ENCODE measurements at regions not wholly inside any gene's neighbourhood (a gene's known extent, or its start where the extent isn't known, plus 50 kb on each side); places are given as distances from the start of the nearest gene placed in this dataset.
A peak's percentile ranks its signal among the peaks of the same experiment; 100 is the strongest.
"Not testable (repeated sequence)": the region's sequence is repeated elsewhere in the genome, so short reads cannot be mapped to it uniquely, and the experiment has no call there.

DNA sequence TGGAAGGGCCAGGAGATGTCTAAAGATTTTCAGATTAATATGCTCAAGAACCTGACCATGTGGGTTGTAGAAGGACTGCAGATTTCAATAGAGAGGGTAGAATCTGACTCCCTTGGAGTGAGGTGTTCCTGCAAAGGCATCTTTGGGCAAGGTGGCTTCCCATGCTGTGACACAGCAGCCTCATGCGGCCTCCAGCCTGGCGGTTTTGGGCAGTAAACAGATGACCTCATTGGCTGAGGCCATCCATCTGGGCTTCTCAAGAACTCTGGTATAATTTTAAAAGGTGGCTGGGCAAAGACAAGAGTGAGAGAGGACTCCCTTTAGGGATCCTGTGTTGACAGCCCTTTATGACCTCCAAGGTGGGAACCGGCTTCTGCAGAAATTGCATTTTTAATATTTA lies 90.3 kb upstream of the ERCC6L2 start:
- peak; percentile 17 for DNase-seq (ENCODE audit: low read depth, low spot score)

DNA sequence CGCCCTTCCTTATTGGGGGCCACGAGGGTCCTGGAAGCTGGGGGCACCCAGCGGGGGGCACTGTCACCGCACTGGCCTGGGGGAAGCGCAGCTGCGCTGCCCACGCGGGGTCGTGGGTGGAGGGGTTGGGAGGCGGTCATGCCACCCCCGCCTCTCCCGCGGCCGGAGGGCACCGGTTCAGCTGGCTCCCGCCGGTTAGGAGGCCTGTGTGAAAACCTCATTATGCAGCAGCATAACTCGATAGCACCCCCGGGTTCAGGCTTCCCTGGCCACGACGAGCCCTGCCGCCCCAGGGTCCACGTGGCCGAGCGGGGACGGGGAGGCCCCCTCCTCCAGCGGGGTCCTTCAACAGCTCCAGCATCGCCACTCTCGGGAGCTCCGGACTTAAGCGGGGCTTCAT lies 91.2 kb upstream of the ERCC6L2 start:
- no peak for DNase-seq (ENCODE audit: low read depth, low spot score)

GRCh38 chr9:95783426-95783975 lies 92.0 kb upstream of the ERCC6L2 start:
- DNase-seq (ENCODE audit: low read depth, low spot score) = peak; percentile 75

DNA sequence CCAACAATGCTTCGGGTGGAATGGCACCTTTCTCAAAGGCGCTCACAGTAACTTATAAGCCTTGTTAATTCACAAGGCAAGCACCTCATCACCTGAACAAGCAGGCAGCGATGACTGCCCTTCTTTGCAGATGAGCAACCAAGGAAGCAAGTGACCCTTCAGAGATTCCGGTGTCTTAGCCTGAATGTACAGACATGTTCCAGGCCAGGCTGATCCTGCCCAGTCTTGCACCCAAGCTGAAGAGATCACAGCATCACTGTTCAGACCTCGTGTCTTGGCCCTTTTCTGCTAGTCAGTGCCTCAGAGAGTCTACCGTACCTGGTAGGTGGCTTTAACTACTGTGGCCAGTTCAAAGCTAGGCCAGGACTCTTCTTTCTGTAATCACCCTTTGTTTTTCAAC lies 94.7 kb upstream of the ERCC6L2 start:
- no peak for DNase-seq (ENCODE audit: low read depth, low spot score)

DNA sequence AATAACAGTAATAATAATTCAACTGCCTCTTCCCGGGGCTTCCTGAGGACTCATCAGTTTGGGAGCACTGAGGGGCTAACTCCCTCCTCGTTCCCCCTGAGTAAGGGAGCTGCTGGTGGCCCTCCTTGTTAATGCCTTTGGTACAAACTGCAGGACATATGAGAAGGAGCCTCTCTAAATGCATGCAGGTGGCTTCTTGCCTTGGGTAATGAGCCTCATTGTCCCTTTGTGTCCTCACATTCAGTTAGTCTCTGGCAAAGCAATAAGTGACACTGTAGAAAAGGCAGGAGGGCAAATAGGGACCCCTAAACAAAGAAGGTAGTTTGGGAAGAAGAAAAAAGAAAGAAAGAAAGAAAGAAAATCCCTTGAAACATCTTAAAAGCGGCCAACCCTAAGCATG lies 95.4 kb upstream of the ERCC6L2 start:
- DNase-seq (ENCODE audit: low read depth, low spot score) = no peak

GRCh38 chr9:95779597-95779996 lies 95.9 kb upstream of the ERCC6L2 start:
- not testable (repeated sequence) for DNase-seq (ENCODE audit: low read depth, low spot score)

DNA sequence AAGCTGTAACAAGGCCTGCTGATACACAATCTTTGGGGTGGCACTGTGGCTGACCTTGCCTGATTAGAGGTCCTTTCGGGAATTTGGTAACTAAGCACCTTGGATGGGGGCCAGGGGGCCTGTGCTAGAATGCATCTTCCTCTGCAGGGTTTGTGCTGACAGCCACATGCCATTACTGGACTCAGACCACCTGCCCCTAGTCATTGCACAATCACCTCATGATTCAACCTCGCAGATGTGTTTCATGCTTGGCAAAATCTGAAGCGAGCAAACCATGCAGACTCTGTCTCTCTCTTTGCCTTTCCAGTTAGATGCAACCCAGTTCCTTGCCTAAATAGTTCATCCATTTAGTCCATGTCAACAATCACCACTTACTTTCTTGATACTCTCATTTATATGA lies 96.5 kb upstream of the ERCC6L2 start:
- peak; percentile 30 for DNase-seq (ENCODE audit: low read depth, low spot score)

- DNase-seq (ENCODE audit: low read depth, low spot score) = no peak
Observed at GRCh38 chr9:95777136-95777535, 98.4 kb upstream of the ERCC6L2 start.

DNA sequence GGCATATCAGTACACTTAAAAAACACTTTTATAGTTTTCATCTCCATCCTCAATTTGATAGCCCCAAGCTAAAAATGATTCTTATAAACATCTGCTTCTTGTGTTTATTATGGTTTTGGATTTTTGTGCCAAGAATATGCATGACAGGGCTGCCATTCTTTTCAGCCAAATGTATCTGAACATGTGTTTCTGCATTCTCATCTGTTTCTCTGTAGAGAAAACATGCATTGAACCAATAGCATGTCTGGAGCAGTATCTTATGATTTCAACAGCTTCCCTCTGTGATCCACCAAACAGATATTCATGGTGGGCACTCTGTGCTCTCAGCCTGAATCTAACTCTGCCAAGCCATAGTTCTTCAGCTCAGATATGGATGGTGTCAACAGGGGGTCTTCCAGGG lies 99.3 kb upstream of the ERCC6L2 start:
- no peak for DNase-seq (ENCODE audit: low read depth, low spot score)

DNA sequence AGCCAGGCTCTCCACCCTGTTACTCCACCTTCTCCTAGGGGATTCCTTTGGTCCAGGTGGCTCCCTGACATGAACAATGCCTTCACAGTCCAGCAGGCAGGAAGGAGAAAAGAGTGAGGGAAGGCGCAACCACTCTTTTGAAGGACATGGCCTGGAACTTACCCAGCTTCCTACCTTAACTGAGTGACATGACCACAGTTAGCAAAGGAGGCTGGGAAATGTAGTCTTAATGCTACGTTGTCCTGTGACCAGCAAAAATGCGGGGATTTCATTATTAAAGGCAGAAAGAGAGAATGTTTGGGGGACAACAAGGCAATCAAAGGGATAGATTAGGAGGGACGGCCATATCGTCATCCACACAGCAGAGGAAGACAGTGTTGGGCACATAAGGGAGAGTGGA lies 100.3 kb upstream of the ERCC6L2 start:
- DNase-seq (ENCODE audit: low read depth, low spot score) = no peak

GRCh38 chr9:95773053-95773418 lies 102.5 kb upstream of the ERCC6L2 start:
- DNase-seq (ENCODE audit: low read depth, low spot score) = peak; percentile 92

- DNase-seq (ENCODE audit: low read depth, low spot score) = peak; percentile 81
Observed at GRCh38 chr9:95772320-95773052, 103.0 kb upstream of the ERCC6L2 start.

DNA sequence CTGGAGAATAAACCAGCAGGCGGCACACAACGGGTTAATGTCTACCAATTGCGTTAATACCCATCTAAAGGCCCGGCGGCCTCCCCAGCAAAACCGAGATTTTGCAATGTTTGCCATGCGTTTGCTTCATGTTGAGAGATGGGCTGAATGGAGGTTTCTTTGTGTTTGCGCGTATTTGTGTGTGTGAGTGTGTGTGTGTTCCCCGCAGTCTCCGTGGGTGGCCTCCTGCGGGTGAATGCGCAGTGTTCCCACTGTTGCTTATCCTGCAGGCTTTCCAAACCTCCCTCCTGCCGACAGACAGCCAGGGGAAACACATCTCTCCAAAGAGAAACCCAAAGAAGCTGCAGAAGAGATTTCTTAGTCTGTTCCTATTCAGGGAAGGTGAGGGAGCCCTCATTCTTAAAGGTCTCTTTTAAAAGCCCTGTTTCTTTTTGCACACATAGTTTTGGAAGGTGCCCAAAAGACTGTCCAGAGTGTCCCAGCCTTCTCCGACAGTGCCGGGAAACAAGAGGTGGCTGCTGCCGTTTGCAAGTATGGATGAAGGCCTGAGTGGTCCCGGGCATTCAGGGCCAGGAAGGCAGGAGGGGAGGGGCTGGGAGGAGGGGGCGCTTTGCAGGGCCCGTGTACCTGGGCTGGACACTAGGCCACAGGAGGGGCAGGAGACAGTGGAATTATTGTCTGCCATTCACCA lies 103.8 kb upstream of the ERCC6L2 start:
- DNase-seq (ENCODE audit: low read depth, low spot score) = peak; percentile 66

- no peak for DNase-seq (ENCODE audit: low read depth, low spot score)
Observed at GRCh38 chr9:95770653-95771131, 104.8 kb upstream of the ERCC6L2 start.

DNA sequence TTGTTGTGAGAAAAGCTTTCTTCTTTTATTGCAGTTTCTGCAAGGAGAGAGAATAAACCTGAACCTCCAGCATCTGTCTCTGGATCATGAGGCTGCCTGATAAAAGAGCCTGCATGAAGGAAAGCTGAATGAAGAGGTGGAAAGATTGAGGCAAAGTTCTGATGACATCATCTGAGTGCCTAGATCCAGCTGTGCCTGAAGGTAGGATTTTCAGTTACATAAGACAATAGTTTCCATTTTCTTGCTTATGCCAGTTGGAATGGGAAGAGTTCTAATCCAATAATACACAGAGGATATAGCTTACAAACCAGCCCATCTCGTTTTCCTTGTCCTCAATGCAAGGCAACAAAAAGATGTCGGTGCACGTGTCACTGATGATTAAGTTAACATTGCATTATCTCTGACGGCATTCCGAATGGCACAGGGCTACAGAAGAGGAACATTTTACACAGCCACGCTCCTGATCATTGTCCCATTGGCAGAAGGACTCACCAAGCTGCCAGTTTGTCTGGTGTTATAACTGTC lies 105.5 kb upstream of the ERCC6L2 start:
- DNase-seq (ENCODE audit: low read depth, low spot score) = no peak

DNA sequence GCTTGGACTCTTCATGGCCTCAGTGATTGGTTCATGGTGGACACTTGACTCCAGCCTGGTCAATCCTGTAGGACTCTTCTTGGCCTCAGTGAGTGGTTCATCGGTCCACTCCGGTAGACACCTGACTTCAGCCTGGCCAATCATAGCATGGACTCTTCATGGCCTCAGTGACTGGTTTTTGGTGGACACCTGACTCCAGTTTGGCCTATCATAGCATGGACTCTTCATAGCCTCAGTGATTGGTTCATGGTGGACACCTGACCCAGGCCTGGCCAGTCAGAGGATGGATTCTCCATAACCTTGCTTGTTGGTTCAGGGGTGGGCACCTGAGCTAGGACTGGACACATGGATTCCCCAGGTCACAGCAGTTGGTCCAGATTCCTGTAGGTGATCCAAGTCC lies 106.0 kb upstream of the ERCC6L2 start:
- no peak for DNase-seq (ENCODE audit: low read depth, low spot score)

DNA sequence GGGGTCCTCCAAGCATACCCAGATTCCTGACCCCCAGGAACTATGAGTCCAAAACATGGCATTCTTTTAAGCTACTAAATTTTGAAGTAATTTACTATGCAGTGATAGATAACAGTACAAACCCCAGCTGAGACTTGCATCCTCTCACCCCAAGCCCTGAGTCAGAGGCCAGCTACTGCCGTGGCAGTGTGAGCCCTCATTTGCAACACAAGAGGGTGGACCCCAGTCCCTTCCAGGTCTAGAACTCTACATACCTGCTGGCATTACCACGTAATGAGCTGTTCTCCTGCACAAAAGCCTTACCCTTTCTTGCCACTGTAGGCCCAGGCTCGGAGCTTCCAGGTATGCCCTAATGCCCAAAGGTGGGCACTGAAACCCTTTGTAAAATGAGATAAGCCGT lies 108.6 kb upstream of the ERCC6L2 start:
- no peak for DNase-seq (ENCODE audit: low read depth, low spot score)

- DNase-seq (ENCODE audit: low read depth, low spot score) = no peak
Observed at GRCh38 chr9:95764533-95765319, 110.8 kb upstream of the ERCC6L2 start.

DNA sequence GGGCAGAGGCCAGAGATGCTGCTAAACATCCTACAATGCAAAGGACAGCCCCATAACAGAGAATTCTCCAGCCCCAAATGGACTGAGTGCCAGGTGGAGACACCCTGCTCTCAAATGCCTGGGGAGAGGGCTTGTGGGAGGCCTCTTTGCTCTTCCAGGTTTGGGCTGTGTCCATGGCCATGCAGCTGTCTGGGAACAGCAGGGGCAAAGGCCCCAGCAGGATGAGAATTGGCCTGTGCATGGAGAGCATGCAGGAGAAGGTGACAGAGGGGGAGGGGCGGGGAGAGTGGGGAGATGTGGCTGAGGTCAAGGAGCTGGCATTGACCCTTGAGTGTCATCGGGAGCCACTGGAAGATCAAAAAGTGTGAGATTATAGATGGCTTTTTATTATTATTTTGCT lies 111.5 kb upstream of the ERCC6L2 start:
- no peak for DNase-seq (ENCODE audit: low read depth, low spot score)

DNA sequence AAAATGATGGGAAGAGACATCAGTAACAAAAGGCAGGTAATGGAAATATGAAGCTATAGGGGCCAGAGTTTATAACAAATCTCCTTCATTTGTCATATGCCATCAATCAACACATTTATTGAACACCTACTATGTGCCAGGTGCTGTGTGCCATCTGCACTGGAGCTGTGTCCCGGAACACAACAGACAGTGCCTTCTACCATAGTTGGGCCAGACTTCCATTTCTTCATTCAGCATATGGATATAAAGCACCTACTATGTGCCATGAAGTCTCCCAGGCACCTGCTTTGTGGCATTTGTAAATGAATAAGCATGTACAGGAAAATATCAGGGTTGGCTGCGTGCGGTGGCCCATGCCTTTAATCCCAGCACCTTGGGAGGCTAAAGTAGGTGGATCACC lies 112.5 kb upstream of the ERCC6L2 start:
- DNase-seq (ENCODE audit: low read depth, low spot score) = no peak

DNA sequence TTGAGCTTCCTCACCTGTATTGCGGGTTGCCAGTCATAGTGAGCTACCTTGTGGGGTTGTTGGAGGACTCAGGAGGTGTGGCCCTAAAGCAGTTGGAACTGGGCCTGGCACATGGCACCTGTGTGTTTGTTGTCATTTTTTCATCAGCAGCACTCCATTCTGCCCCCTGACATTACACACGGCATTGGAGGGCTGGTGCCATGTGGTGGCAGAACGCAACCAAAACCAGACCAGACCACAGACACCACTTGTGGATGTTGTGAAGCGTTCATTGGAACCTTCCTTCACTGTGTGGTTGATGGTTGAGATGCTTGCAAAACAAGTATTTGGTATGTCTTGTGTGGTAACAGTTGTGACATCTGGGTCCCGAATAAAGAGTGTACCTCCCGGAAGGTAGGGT lies 113.2 kb upstream of the ERCC6L2 start:
- DNase-seq (ENCODE audit: low read depth, low spot score) = no peak

- no peak for DNase-seq (ENCODE audit: low read depth, low spot score)
Observed at GRCh38 chr9:95760791-95761190, 114.7 kb upstream of the ERCC6L2 start.

Measured in astrocyte of the hippocampus (primary cell).